Loucy (cell line): ENCODE measurements at regions not wholly inside any gene's neighbourhood (a gene's known extent, or its start where the extent isn't known, plus 50 kb on each side); places are given as distances from the start of the nearest gene placed in this dataset.

ENCODE experiments used
- H2AFZ ChIP-seq: fragments of 200-600 bp; sonication (generic); 2 replicates; pipeline ENCODE4 v1.6.0; 2016; ENCODE audit warnings: antibody characterized with exemption, mild to moderate bottlenecking, low read length, moderate library complexity
- H3F3A ChIP-seq: fragments of 200-600 bp; 2 replicates; pipeline ENCODE4 v1.6.0; 2016; ENCODE audit warnings: antibody characterized with exemption, low read depth, mild to moderate bottlenecking
- H3K27me3 ChIP-seq: fragments of 200-600 bp; sonication (generic); 2 replicates; pipeline ENCODE4 v1.6.1; 2014; ENCODE audit warnings: low read length, mild to moderate bottlenecking; ENCODE audit not compliant: insufficient read depth, poor library complexity, severe bottlenecking
- H3K36me3 ChIP-seq: fragments of 200-600 bp; sonication (generic); 2 replicates; pipeline ENCODE4 v1.6.1; 2016; ENCODE audit warnings: low read length; ENCODE audit not compliant: insufficient read depth
- H3K4me1 ChIP-seq: fragments of 200-600 bp; sonication (generic); 2 replicates; pipeline ENCODE4 v1.5.1; 2014; ENCODE audit warnings: low read length, mild to moderate bottlenecking; ENCODE audit not compliant: insufficient read depth, poor library complexity, severe bottlenecking
- H3K4me2 ChIP-seq: fragments of 200-600 bp; sonication (generic); 2 replicates; pipeline ENCODE4 v1.6.0; 2014; ENCODE audit warnings: antibody characterized with exemption, low read length, low read depth, mild to moderate bottlenecking; ENCODE audit not compliant: poor library complexity, severe bottlenecking
- H3K4me3 ChIP-seq: fragments of 200-600 bp; sonication (generic); 2 replicates; pipeline ENCODE4 v1.5.1; 2014; ENCODE audit warnings: low read length, mild to moderate bottlenecking, mixed read lengths; ENCODE audit not compliant: poor library complexity, severe bottlenecking
- H3K79me2 ChIP-seq: fragments of 200-600 bp; sonication (generic); 2 replicates; pipeline ENCODE4 v1.6.1; 2014; ENCODE audit warnings: low read length; ENCODE audit not compliant: insufficient read depth
- H3K9ac ChIP-seq: fragments of 200-600 bp; sonication (generic); 2 replicates; pipeline ENCODE4 v1.6.0; 2014; ENCODE audit warnings: mild to moderate bottlenecking, low read depth, low read length, moderate library complexity; ENCODE audit not compliant: poor library complexity, severe bottlenecking
- H3K9me2 ChIP-seq: fragments of 200-600 bp; sonication (generic); replicated peaks from 2 replicates; pipeline ENCODE4 v1.6.1; 2016; ENCODE audit warnings: low read depth, low read length, mixed read lengths
- H3K9me3 ChIP-seq: fragments of 200-600 bp; sonication (generic); 2 replicates; pipeline ENCODE4 v1.6.1; 2014; ENCODE audit warnings: mild to moderate bottlenecking, antibody characterized with exemption, low read length, low read depth; ENCODE audit not compliant: insufficient read depth
- H4K20me1 ChIP-seq: fragments of 200-600 bp; sonication (generic); 2 replicates; pipeline ENCODE4 v1.6.0; 2014; ENCODE audit warnings: antibody characterized with exemption, low read length, mild to moderate bottlenecking; ENCODE audit not compliant: insufficient read depth, poor library complexity, severe bottlenecking
- CTCF ChIP-seq: fragments of 200-600 bp; sonication (generic); conservative IDR thresholded peaks from 2 replicates; pipeline ENCODE4 v1.5.1; 2014; ENCODE audit warnings: mild to moderate bottlenecking, antibody characterized with exemption, low read length
- EZH2phosphoT487 ChIP-seq: fragments of 200-600 bp; IDR thresholded peaks from 2 replicates; pipeline ENCODE4 v1.6.1; 2018; ENCODE audit warnings: antibody characterized with exemption, mild to moderate bottlenecking, moderate library complexity, borderline replicate concordance

- H3K27me3 ChIP-seq, result no peaks in the 10 kb centered on the region
- H3K9me3 ChIP-seq, result no peaks in the 10 kb centered on the region
- no peak overlapping the region for H2AFZ ChIP-seq
- H3K79me2 ChIP-seq, result no peaks in the 10 kb centered on the region
- no peaks in the 10 kb centered on the region for H3F3A ChIP-seq
- H3K9ac ChIP-seq, result no peak overlapping the region
- no peaks in the 10 kb centered on the region for H4K20me1 ChIP-seq
- no peak for TF ChIP-seq CTCF
- TF ChIP-seq EZH2phosphoT487, result no peak
- no peak overlapping the region for H3K4me2 ChIP-seq
- no peaks in the 10 kb centered on the region for H3K36me3 ChIP-seq
- no peak overlapping the region for H3K4me3 ChIP-seq
- no peaks in the 10 kb centered on the region for H3K9me2 ChIP-seq
- no peaks in the 10 kb centered on the region for H3K4me1 ChIP-seq
Measured at GRCh38 chr3:72133329-72134011, 348.5 kb upstream of the PROK2 start.

GRCh38 chr3:72131899-72132298 lies 347.0 kb upstream of the PROK2 start:
- Histone ChIP-seq H3K4me3 (no peak overlapping the region), H2AFZ (no peak overlapping the region), H4K20me1 (no peaks in the 10 kb centered on the region), H3K79me2 (no peaks in the 10 kb centered on the region), H3K9ac (no peak overlapping the region), H3K9me2 (no peaks in the 10 kb centered on the region), H3K4me1 (no peaks in the 10 kb centered on the region), H3F3A (no peaks in the 10 kb centered on the region), H3K27me3 (no peaks in the 10 kb centered on the region), H3K9me3 (no peaks in the 10 kb centered on the region), H3K36me3 (no peaks in the 10 kb centered on the region), H3K4me2 (no peak overlapping the region)
- TF ChIP-seq EZH2phosphoT487 (no peak), CTCF (no peak)

- H3K4me1 ChIP-seq, result no peaks in the 10 kb centered on the region
- no peak overlapping the region for H3K9ac ChIP-seq
- no peak for TF ChIP-seq CTCF
- no peak for TF ChIP-seq EZH2phosphoT487
- no peaks in the 10 kb centered on the region for H3K27me3 ChIP-seq
- H3K4me2 ChIP-seq, result no peak overlapping the region
- H3K9me3 ChIP-seq, result no peaks in the 10 kb centered on the region
- no peaks in the 10 kb centered on the region for H4K20me1 ChIP-seq
- H3K9me2 ChIP-seq, result no peaks in the 10 kb centered on the region
- no peaks in the 10 kb centered on the region for H3K79me2 ChIP-seq
- no peaks in the 10 kb centered on the region for H3F3A ChIP-seq
- no peak overlapping the region for H3K4me3 ChIP-seq
- H3K36me3 ChIP-seq, result no peaks in the 10 kb centered on the region
- H2AFZ ChIP-seq, result no peak overlapping the region
Measured at GRCh38 chr3:72130565-72130964, 345.6 kb upstream of the PROK2 start.
